ENCODE measurements at regions not wholly inside any gene's neighbourhood (a gene's known extent, or its start where the extent isn't known, plus 50 kb on each side); places are given as distances from the start of the nearest gene placed in this dataset.

GRCh38 chr7:88485821-88486220 is 179.1 kb upstream of the STEAP4 start:
- ATAC-seq, result no peak
- TF ChIP-seq POLR2AphosphoS5 (IDR thresholded peaks at IDR 0.05; ENCODE audit: low read depth) (no peak), CTCF (conservative IDR thresholded peaks at IDR 0.05; ENCODE audit: low read depth in 2 of 2) (no peak), EZH2phosphoT487 (IDR thresholded peaks at IDR 0.05; ENCODE audit: unreplicated experiment) (no peak), STAT1 (IDR thresholded peaks at IDR 0.05; ENCODE audit: unreplicated experiment) (no peak), NANOG (IDR thresholded peaks at IDR 0.05; ENCODE audit: borderline replicate concordance) (no peak), ETS1 (IDR thresholded peaks at IDR 0.05) (no peak), ZNF114 (CRISPR knock-in tag; IDR thresholded peaks at IDR 0.05) (no peak), EZH2 (IDR thresholded peaks at IDR 0.05; ENCODE audit: low read depth, unreplicated experiment) (no peak), ZNF331 (CRISPR knock-in tag; IDR thresholded peaks at IDR 0.05; ENCODE audit: low read depth) (no peak), ZNF462 (CRISPR knock-in tag; IDR thresholded peaks at IDR 0.05) (no peak), JUNB (IDR thresholded peaks at IDR 0.05; ENCODE audit: unreplicated experiment) (no peak)
- H3K4me3 ChIP-seq, result no peak overlapping the region
- H3K27me3 ChIP-seq (ENCODE audit: insufficient read depth), result no peaks in the 10 kb centered on the region
- DNase-seq (ENCODE audit: low spot score), result no peak
- no peaks in the 10 kb centered on the region for H3K9me3 Mint-ChIP-seq
- no peaks in the 10 kb centered on the region for H3K27me3 Mint-ChIP-seq (ENCODE audit: insufficient read depth, low read depth, poor library complexity)
- no peaks in the 10 kb centered on the region for H4K20me1 ChIP-seq (replicated peaks; ENCODE audit: insufficient read depth)
- H3K27ac ChIP-seq (ENCODE audit: low read depth), result no peak overlapping the region
- peaks cover 8% of the 10 kb centered on the region; the same call in 2 of the 3 replicates for H3K4me1 Mint-ChIP-seq
- H3F3A ChIP-seq (replicated peaks; ENCODE audit: low read depth), result no peaks in the 10 kb centered on the region
- no peaks in the 10 kb centered on the region for H3K36me3 ChIP-seq (ENCODE audit: insufficient read depth)
- H3K79me2 ChIP-seq (replicated peaks; ENCODE audit: insufficient read depth), result no peaks in the 10 kb centered on the region
- H3K4me3 Mint-ChIP-seq, result no peak overlapping the region
- no peak overlapping the region for H3K4me2 ChIP-seq
- H3K27ac Mint-ChIP-seq, result no peak overlapping the region
- H2AFZ ChIP-seq, result no peak overlapping the region
- H3K9me2 ChIP-seq (ENCODE audit: insufficient read depth), result no peaks in the 10 kb centered on the region; the same call in 1 of the 2 replicates
- no peaks in the 10 kb centered on the region for H3K36me3 Mint-ChIP-seq (ENCODE audit: low read depth)
- H3K4me1 ChIP-seq (ENCODE audit: insufficient read depth), result no peaks in the 10 kb centered on the region; the same call in 1 of the 2 replicates
